NCI-H2081 treated with DMSO at 0.1 percent for 48 hours (cell line): ENCODE measurements at regions not wholly inside any gene's neighbourhood (a gene's known extent, or its start where the extent isn't known, plus 50 kb on each side); places are given as distances from the start of the nearest gene placed in this dataset.

Experiments
- DNase-seq: peaks from one replicate; lab custom pipeline; 2025; lab: John Stamatoyannopoulos, UW

DNA sequence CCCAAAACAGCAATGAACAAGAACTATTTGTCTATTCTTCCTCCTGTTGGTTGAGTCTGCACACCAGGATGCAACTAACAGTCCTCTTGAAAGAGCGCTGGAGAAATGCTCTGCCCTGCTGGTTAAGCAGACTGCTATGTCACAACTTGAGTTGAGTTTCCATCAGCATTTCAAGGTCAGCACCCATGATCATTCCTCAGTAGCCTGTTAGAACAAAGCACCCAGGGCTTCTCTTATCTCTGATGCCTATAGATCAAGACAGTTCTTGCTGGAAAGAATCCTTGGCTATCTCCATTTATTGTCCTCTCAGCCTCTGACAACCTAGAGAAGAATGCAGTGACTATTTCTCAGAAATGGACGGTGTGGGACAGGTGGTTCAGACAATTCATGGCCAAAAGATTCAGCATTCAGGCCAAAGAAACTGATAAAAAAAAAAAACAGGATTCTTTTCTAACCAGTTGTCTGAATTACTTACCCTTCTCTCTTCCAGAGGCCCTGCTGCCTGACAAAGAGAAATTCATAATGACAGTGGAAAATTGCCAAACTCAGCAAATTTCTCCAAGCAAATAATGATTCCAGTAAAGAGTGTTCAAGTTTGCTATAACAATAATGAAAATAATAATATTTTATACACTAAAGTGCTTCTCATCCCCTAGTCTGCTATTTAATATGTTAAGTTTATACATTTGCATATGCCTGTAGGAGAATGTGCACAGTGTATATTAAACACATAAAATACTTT is 306.7 kb downstream of the EMP1 start:
- DNase-seq: no peak

DNA sequence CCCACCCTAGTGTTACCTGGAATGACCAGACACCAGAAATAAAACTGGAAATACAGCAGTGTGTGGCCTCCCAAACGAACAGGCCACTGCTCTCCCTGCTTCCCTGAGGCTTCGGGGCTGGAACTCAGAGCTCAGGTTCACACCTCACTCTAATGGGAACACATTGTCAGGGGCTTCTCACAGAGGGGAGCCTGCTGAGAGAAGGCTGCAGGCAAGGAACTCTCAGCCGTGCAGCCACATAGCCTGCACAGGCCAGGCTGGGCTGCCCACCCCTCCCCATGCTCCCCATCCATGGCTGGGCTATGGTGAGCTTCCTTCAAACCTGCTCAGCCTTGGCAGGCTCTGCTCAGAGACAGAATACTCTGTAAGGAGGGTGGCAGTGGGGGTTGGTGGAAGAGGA is 302.5 kb downstream of the EMP1 start:
- no peak for DNase-seq

DNA sequence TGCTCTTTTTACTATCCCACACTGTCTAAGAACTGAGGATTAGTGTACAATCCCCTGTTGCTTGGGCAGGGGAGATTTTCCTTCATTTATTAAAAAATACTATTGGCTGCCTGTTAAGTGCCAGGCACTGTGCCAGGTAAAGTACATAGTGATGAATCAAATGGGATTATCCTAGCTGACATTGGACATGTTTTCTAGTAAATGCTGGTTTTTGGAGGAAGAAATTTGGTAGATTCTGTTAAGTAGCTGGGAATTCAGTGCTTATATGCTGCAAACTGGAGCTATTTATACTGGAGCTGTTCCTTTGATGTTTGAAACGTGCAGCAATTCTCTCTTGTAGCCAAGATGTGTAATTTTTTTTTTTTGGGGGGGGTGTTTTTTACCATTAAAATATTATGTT is 299.6 kb downstream of the EMP1 start:
- DNase-seq: no peak

DNA sequence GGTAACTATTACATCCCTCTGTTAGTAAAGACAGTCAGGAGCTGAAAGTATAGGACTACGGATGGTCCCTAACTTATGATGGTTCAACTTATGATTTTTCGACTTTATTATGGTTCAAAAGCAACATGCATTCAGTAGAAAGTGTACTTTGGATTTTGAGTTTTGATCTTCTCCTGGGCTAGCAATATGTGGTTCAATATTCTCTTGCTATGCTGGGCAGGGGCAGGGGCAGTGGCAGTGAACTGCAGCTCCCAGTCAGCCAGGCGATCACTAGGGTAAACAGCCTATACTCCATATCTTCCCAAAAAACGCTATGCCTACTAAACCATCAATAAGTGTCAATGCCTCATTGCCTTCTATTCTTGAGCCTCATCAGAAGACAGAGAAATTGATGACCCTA is 292.7 kb downstream of the EMP1 start:
- DNase-seq: no peak

DNA sequence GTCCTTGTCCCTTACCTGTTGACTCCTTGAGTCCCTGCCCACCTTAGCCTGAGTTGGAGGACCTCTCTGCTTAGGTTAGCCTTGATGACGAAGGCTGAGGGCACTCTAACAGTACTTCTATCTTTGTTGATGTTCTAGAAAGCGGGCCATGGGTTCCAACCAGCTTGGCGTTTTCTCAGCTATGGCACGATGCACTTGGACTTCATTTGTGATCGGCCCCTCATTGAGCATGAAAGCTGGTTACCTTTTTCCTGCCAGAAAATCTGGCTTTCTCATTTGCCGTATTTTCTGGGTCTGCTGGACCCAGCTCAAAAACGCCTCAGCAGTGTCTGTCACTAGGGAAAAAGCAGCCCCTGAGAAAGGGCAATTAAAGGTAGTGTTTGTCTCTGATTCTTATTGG is 290.8 kb downstream of the EMP1 start:
- no peak for DNase-seq

DNA sequence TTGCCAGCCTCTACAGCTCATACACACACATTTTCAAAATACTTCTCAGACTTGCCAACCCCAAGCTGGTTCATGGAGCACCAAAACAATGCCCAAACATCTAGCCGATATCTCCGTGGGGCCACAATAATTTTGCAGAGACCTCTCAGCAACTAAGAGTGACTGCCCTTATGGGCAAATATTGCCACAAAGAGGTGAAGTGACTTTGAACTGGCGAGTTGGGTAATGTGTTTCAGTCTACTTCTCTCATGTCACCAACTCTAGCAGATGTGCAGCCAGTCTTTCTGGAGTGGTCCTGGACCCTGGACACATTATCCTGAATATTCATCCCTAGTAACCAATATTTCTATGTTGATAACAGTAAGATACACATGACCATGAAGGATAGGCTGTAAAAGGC is 290.3 kb downstream of the EMP1 start:
- no peak for DNase-seq

DNA sequence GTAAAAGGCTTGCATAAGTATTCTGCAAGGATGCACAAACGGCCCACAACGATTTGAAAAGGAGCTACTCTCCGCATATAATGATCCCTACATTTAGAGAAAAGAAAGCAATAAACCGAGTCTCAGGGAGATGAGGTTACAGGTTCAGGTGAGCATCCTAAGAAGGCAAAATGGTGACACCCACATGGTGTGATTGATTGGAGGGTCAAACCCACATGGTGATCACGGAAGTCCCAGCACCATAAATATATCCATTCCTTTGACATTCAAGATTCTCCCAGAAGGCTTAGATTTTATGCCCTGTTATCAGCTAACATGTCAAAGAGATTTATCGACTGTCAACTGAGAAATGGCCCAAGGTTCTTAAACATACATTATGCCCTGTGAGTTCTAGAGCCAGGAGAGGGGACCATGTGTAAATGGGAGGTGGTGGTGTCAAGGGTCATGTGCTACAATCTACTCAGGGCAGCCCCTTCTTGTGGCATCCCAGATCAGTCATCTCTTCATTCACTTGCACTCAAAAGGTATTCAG is 282.2 kb downstream of the EMP1 start:
- DNase-seq: no peak

DNA sequence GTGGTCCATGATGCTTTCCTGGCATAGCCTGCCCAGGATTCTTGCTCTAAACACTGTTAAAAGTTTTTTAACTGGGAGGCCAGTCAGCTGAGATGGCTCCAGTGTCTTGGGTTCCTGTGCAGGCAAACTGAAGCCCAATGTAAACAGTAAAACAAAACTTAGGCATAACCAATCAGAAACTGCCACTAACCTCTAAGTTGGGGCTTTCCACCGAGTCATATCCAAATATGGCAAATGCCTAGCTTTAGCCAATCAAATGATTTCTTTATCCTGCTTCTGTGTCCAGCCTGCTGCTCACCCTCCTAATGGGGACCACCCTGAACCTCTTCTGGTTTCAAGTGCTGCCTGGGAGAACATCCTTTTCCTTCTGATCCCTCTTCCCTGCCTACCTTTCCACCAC is 277.9 kb downstream of the EMP1 start:
- no peak for DNase-seq

DNA sequence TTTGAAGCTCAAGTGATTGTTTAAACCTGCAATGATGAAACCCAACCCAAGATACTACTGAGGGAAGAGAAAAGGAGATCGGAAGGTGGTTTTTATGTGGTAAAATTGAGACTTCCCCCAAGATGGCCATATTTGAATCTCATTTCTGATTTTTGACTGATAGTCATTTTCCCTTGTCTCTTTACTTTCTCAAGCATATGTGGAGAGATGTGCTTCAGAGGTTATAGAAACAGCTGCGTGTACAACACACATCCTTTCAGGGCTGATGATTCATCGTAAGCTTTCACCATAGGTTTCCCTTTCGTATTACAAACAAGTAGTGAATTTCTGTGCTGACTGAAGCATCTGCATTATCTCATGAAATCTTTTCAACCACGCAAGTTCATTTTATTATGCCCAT is 276.2 kb downstream of the EMP1 start:
- DNase-seq: no peak

DNA sequence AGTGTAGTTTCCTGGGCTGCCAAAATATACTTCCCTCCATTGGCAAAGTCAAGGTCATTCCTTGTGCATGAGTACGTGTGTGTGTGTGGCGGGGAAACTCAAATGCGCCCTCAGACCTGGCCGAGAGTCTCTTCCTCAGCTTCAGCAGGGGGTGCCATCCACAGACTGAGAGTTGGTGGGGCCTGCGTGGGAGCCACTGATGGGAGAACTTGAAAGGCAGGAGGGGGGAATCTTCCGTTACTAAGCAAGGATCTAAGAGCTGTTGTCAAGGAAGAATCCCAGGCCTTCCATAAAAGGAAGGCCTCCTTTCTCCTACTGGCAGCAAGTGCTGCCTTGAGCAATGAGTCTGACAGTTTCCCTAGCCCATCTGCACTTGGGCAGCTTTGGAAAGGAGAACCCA is 274.9 kb downstream of the EMP1 start:
- DNase-seq: no peak

DNA sequence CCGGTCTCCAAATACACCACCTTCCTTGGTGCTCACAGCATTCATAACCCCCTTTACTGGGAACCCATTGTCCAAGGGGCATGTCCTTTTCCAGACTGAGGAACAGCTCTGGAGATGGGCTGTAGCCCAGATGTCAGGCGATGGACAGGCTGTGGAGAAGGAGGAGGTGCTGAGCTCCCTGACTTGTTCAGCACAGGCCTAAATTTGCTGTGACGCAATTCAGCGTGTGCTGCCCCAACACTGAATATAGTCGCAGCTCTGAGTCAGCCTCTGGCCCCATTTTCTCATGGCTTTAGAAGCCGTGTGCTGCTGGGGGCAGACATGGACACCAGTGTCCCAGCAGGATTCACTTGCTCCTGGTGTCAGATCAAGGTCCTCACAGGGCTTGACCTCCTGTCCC is 269.1 kb downstream of the EMP1 start:
- no peak for DNase-seq

DNA sequence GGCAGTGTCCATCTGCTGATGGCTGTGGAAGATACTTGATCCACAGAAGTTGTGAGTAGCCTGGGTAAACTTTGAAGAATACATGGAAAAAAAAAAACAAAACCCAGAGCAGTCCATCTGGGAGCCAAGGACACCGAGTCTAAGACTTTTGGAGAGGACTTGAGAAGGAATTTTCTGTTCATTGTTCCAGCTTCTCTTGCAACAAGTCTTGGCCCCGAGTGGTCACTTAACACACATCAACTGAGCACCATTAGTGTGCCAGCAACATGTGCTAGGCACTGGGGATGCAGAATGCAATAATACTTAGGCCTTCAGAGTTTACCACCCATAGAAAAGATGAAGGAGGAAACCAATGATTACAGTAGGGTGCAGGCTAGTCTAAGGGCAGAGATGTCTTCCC is 266.7 kb downstream of the EMP1 start:
- no peak for DNase-seq

DNA sequence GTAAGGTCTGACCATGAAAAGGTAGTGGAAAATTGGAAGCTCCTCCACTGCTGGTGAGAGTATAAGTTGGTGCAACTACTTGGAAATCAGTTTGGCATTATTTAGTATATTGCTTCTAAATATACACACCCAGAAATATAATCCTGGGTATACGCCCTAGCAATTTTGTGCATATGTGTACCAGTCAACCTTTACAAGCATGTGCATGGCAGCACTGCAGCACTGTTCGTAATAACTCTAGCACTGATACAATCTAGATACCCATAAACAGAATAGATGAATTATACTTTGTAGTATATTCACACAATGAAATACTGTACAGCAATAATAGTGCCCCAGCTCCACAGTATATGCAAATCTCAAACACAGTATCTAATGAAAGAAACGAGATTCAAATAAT is 265.9 kb downstream of the EMP1 start:
- no peak for DNase-seq

DNA sequence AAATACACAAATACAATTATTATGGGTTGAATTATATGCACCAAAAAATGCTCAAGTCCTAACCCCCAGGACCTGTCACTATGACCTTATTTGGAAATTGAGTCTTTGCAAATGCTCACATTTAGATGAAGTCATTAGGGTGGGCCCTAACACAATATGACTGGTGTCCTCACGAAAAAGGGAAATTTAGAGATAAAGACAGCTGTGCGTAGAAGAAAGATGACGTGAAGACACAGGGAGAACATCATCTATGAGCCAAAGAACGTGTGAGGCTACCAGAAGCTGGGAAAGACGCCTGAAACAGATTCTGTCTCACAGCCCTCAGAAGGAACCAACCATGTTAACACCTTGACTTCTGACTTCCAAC is 259.2 kb downstream of the EMP1 start:
- DNase-seq: no peak

DNA sequence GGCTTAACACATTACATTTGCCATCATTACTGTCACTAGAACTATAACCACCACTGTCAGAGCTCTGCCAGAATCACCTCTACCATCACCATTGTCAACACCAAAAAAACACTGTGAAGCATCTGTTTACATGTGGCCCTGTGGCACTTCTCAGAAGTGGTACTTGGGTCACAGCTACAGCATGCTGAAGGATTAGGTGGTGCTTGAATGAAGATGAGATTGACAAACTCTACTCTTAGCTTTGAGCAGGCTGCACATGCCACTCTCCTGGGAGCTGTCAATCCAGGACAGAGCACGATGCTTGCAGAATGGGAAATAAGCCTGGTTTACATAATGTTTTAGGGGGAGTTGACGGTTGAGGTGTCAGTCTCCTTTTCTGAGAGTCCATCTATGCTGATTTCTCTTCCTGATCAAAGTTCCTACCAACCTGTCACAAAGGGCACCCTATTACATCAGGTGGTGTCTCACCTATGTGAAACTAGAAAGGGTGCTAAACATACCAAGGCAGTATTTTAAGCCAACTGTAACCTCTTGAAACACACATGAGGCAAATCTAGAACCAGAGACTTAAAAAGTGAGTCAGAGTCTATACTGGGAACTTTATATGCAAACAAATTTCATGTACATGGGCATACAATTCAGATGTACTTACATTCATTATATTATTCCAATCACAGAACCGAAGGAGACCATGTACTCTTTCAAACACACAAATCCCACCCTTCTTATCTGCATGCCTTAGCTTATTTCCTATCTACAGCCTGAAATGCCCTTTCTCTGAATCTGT is 258.7 kb downstream of the EMP1 start:
- DNase-seq: no peak

DNA sequence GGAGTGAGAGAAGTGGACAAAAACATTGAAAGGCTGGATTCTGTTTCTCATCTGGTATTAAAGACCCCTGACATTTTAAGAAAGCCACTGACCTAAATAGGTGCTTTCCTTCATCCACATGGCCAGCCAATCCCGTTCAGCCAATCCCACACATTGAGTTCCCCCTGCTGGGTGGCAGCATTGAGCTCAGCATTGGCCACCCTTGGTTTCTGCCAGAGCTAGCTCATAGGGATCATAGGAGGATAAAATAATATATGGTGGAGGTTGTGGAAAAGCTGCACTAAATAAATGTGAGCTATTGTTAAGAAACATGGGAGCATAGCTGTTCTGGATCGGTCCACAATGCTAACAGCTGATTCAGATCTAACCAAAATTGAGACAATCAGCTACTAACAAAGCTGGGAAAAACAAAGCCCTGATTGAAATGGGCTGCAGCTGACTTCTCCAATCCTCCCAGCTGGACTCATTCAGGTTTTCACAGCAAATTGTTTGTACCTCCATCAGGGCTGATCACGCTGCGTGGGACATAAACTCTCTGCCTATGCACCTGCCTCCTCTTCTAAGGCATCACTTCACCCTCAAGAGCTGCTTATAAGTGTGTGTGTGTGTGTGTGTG is 256.5 kb downstream of the EMP1 start:
- no peak for DNase-seq

DNA sequence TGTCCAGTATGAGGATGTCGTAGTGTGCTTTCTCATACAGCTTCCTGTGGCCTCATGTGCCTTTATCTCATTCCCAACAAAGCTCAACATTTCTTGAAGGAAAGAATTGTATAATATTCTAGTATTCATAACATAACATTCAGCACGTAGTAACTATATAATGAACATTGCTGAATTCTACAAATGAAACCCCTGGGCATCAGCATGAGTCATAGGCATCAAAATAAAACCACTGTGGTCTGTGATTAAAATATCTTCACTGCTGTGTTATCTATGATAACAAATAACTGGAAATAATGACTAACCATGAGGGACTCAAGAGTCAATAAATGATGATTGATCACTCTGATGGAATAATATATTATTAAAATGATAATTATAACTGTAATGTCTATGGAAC is 255.2 kb downstream of the EMP1 start:
- DNase-seq: no peak

DNA sequence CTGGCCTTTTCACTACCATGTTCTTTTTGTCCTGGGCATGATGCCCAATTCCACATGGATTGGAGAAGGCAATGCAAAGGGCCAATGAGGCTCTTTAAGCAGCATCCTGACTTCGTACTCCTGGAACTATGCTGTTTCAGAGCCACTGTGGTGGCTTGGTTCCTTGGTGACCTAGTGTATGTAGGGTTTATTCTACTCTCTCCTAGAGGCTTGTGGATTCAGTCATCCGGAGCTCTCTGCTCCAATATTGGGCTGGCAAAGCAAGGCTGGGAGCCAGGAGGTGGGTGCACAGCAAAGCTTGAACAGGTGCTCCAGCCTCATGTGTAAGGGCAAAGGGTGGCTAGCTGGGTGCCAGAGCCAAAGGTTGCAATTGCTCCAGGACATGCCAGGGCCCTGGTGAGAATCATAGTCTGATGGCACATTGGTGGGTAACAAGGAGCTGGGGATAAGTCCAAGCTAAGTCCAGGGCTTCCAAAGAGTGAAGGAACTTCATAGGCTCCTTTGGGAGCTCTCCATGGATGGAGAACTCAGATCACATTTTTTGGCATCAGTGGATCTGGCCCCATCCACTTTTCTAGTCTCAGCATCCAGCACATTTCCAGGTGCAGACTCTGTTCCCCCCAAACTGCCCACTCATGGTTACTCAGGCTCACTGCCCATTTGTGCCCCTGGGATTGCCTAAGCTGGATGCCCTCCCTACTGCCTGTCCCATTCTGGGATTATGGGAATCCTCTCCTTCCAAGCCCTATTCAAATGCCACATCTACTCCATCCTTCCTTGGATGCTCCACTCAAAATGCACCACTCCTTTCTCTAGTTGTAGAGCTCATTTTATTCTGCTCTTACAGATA is 253.9 kb downstream of the EMP1 start:
- DNase-seq: no peak

DNA sequence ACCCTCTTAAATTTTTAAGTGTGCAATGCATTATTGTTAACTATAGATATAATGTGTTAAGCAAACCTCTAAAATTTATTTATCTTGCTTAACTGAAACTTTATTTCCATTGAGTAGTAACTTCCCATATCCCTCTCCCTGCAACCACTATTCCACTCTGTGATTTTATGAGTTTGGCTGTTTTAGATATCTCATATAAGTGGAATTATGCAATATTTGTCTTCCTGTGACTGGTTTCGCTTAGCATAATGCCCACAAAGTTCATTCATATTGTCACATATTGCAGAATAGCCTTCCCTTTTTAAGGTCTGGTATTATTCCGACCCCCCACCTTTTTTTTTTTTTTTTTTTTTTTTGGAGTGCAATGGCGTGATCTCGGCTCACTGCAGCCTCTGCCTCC is 247.6 kb downstream of the EMP1 start:
- DNase-seq: no peak

DNA sequence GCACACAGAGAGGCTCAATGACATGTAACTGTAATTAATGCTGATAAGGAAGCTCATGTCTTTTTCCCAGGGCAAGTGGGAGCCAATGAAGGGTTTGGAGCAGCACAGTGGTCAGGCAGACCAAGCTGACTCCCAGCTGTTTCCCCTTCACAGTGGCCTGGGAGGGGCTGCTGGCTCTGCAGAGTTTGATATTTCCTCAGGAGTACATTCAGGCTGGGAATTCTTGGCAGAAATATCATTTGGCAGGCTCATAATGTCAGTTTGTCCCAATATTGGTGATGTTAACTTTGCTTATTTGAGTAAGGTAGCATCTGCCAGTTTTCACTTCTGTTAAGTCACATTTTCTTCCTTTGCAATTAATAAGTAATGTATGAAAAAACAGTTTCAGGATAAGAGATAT is 247.0 kb downstream of the EMP1 start:
- DNase-seq: no peak

DNA sequence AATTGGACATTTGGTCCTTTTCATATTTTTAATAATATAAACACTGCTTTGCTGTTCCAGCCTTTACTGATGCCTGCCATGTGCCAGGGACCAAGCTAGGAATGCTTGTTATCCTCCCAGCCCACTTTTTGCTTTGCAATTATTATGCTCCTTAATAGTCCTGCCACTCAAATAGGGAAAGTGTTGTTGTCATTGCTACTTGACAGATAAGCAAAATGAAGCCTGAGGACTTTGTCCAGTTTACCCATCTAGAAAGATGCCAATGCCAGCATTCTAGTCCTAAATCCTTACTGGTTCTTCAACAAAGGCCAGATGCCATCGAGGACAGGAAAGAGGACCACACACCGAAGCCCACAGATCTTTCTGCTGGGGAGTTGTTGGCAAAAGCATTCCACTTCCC is 246.5 kb downstream of the EMP1 start:
- no peak for DNase-seq

DNA sequence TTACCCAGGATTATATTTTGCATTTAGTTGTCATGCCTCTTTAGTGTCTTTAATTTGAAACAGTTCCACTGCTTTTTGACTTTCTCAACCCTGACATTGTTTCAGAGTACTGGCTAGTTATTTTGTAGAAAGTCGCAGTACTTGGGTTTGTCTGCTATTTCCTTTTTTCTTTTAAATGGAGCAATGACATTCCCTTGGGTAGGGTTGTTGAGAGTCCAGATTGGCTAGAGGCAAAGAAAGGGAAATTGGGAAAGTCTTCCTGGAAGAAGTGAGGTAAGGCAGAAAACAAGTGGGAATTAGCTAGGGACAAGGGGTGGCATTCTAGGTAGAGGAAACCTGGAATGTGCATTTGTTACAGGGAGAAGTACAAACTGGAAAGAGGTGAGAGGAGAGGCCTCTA is 245.9 kb downstream of the EMP1 start:
- no peak for DNase-seq
